Gastroesophageal sphincter (tissue), 4 donors: ENCODE measurements at regions not wholly inside any gene's neighbourhood (a gene's known extent, or its start where the extent isn't known, plus 50 kb on each side); places are given as distances from the start of the nearest gene placed in this dataset.

Experiments
- ATAC-seq: fragments of 150-250 bp; one replicate; pipeline ENCODE4 v1.9.1; 2016; ENCODE audit warnings: mild to moderate bottlenecking, moderate library complexity
- H3K27ac ChIP-seq, 4 donors: fragments of 200-600 bp; sonication (generic) in 3 of 4; 1 replicate in 3 of 4; 2 replicates in 1 of 4; pipeline ENCODE4 v1.5.1; 2016 to 2019
- H3K27me3 ChIP-seq: fragments of 200-600 bp; sonication (generic); one replicate; pipeline ENCODE4 v1.5.1; 2019
- H3K36me3 ChIP-seq, 2 donors: fragments of 200-600 bp; sonication (generic); one replicate each; pipeline ENCODE4 v1.5.1; 2019; ENCODE audit warnings: control low read depth in 1 of 2
- H3K4me1 ChIP-seq, 3 donors: fragments of 200-600 bp; sonication (generic); 1 replicate in 2 of 3; 2 replicates in 1 of 3; pipeline ENCODE4 v1.5.1; 2016 to 2019; ENCODE audit warnings: control low read depth in 2 of 3
- H3K4me3 ChIP-seq, 2 donors: fragments of 200-600 bp; sonication (generic); one replicate each; pipeline ENCODE4 v1.5.1; 2019; ENCODE audit warnings: mild to moderate bottlenecking in 1 of 2, moderate library complexity in 1 of 2
- H3K9me3 ChIP-seq, 3 donors: fragments of 200-600 bp; sonication (generic); one replicate each; pipeline ENCODE4 v1.5.1; 2017 to 2019; ENCODE audit warnings: control low read depth in 2 of 3
- CTCF ChIP-seq, 4 experiments: fragments of 200-600 bp in 2 of 4; fragments of 450-650 bp in 2 of 4; sonication (generic) in 1 of 4; IDR thresholded peaks; one replicate each; pipeline ENCODE4 v1.5.1; 2017 to 2019; ENCODE audit warnings: antibody characterized with exemption in 4 of 4, mild to moderate bottlenecking in 2 of 4, moderate library complexity in 2 of 4
- EP300 ChIP-seq: sonication (generic); formaldehyde crosslinking; IDR thresholded peaks from one replicate; pipeline ENCODE4 v1.6.1; 2017; ENCODE audit warnings: antibody characterized with exemption, mild to moderate bottlenecking
- POLR2A ChIP-seq, 2 donors: fragments of 450-650 bp; IDR thresholded peaks; one replicate each; pipeline ENCODE4 v1.6.1; 2017; ENCODE audit warnings: antibody characterized with exemption in 2 of 2, mild to moderate bottlenecking in 2 of 2, moderate library complexity in 1 of 2
- POLR2AphosphoS5 ChIP-seq: sonication (generic); formaldehyde crosslinking; IDR thresholded peaks from one replicate; pipeline ENCODE4 v1.6.1; 2017; ENCODE audit warnings: antibody characterized with exemption
- WGBS, 2 donors: methylation state at CpG; one replicate each; pipeline ENCODE4 v1.1.5; 2018; ENCODE audit warnings: low coverage in 1 of 2; 5-methylcytosine and 5-hydroxymethylcytosine counted together

- Histone ChIP-seq H3K4me3 (no peak overlapping the region), H3K27me3 (no peaks in the 10 kb centered on the region), H3K4me1 (no peaks in the 10 kb centered on the region), H3K36me3 (no peaks in the 10 kb centered on the region), H3K27ac (no peak overlapping the region), H3K9me3 (no peaks in the 10 kb centered on the region)
- 75 to 94% methylated on average over 2 of the region's 2 CpGs for WGBS, 2 donors
- TF ChIP-seq POLR2AphosphoS5 (no peak), CTCF (IDR thresholded peaks at IDR 0.05) (no peak), POLR2A (IDR thresholded peaks at IDR 0.05) (no peak), EP300 (no peak)
- no peak for ATAC-seq
Observed at GRCh38 chr7:51634025-51634424, 317.4 kb upstream of the COBL start.

GRCh38 chr7:51633596-51633995 is 317.0 kb upstream of the COBL start:
- 79 to 81% methylated on average over 5 of the region's 6 CpGs for WGBS, 2 donors
- H3K27me3 ChIP-seq, result no peaks in the 10 kb centered on the region
- TF ChIP-seq CTCF (IDR thresholded peaks at IDR 0.05) (no peak), POLR2AphosphoS5 (no peak), EP300 (no peak), POLR2A (IDR thresholded peaks at IDR 0.05) (no peak)

GRCh38 chr7:51633006-51633405 is 316.4 kb upstream of the COBL start:
- TF ChIP-seq POLR2AphosphoS5, result no peak
- no peak for TF ChIP-seq CTCF (IDR thresholded peaks at IDR 0.05)
- TF ChIP-seq POLR2A (IDR thresholded peaks at IDR 0.05), result no peak
- TF ChIP-seq EP300, result no peak

More at GRCh38 chr7:51633596-51633995, 317.0 kb upstream of the COBL start:
- no peak overlapping the region for H3K27ac ChIP-seq
- H3K4me3 ChIP-seq, result no peak overlapping the region
- no peak for ATAC-seq
- no peaks in the 10 kb centered on the region for H3K36me3 ChIP-seq
- H3K9me3 ChIP-seq, result no peaks in the 10 kb centered on the region
- H3K4me1 ChIP-seq, result no peaks in the 10 kb centered on the region

GRCh38 chr7:51630933-51631332 is 314.3 kb upstream of the COBL start:
- 93 to 95% methylated on average over 14 of the region's 16 CpGs for WGBS, 2 donors
- H3K27me3 ChIP-seq, result no peaks in the 10 kb centered on the region
- TF ChIP-seq POLR2AphosphoS5, result no peak
- TF ChIP-seq POLR2A (IDR thresholded peaks at IDR 0.05), result no peak
- no peak for TF ChIP-seq EP300
- no peak for TF ChIP-seq CTCF (IDR thresholded peaks at IDR 0.05)
- no peak overlapping the region for H3K4me3 ChIP-seq
- no peaks in the 10 kb centered on the region for H3K9me3 ChIP-seq
- no peaks in the 10 kb centered on the region for H3K36me3 ChIP-seq
- no peak overlapping the region for H3K27ac ChIP-seq
- no peaks in the 10 kb centered on the region for H3K4me1 ChIP-seq
- ATAC-seq, result no peak

More at GRCh38 chr7:51633006-51633405, 316.4 kb upstream of the COBL start:
- Histone ChIP-seq H3K9me3 (no peaks in the 10 kb centered on the region), H3K27me3 (no peaks in the 10 kb centered on the region), H3K4me3 (no peak overlapping the region), H3K27ac (no peak overlapping the region), H3K4me1 (no peaks in the 10 kb centered on the region), H3K36me3 (no peaks in the 10 kb centered on the region)
- ATAC-seq, result no peak
- 100% methylated on average over 1 of the region's 1 CpG for WGBS, 2 donors

GRCh38 chr7:51629206-51629605 is 312.6 kb upstream of the COBL start:
- H3K9me3 ChIP-seq, result no peaks in the 10 kb centered on the region
- H3K4me3 ChIP-seq, result no peak overlapping the region
- ATAC-seq, result no peak
- 64 to 73% methylated on average over 2 of the region's 5 CpGs for WGBS, 2 donors
- no peak overlapping the region for H3K27ac ChIP-seq
- H3K4me1 ChIP-seq, result no peaks in the 10 kb centered on the region
- H3K36me3 ChIP-seq, result no peaks in the 10 kb centered on the region
- no peaks in the 10 kb centered on the region for H3K27me3 ChIP-seq
- no peak for TF ChIP-seq CTCF (IDR thresholded peaks at IDR 0.05)
- no peak for TF ChIP-seq EP300
- no peak for TF ChIP-seq POLR2AphosphoS5
- no peak for TF ChIP-seq POLR2A (IDR thresholded peaks at IDR 0.05)
